Endodermal cell (in vitro differentiated cells): ENCODE measurements at regions not wholly inside any gene's neighbourhood (a gene's known extent, or its start where the extent isn't known, plus 50 kb on each side); places are given as distances from the start of the nearest gene placed in this dataset.

Source experiments
- DNase-seq: peaks from one replicate; pipeline ENCODE4 v3.0.0-alpha.2; 2017
- H3K27ac ChIP-seq: 2 replicates; pipeline ENCODE4 v1.5.1; 2013; ENCODE audit warnings: mild to moderate bottlenecking, low read depth, low read length, moderate library complexity
- H3K27me3 ChIP-seq: 2 replicates; pipeline ENCODE4 v1.6.1; 2013; ENCODE audit warnings: mild to moderate bottlenecking, low read length, moderate library complexity; ENCODE audit not compliant: insufficient read depth, control insufficient read depth, poor library complexity, severe bottlenecking
- H3K36me3 ChIP-seq: 2 replicates; pipeline ENCODE4 v1.7.0; 2013; ENCODE audit warnings: mild to moderate bottlenecking, low read length, moderate library complexity; ENCODE audit not compliant: control insufficient read depth, insufficient read depth
- H3K4me1 ChIP-seq: one replicate; pipeline ENCODE4 v1.7.0; 2013; ENCODE audit warnings: low read length; ENCODE audit not compliant: control insufficient read depth, insufficient read depth
- H3K4me3 ChIP-seq: 2 replicates; pipeline ENCODE4 v1.5.1; 2013; ENCODE audit warnings: mild to moderate bottlenecking, low read length, moderate library complexity
- H3K9ac ChIP-seq: 2 replicates; pipeline ENCODE4 v1.6.1; 2013; ENCODE audit warnings: mild to moderate bottlenecking, low read length, moderate library complexity; ENCODE audit not compliant: poor library complexity, severe bottlenecking; ENCODE audit errors: extremely low read depth
- H3K9me3 ChIP-seq: 2 replicates; pipeline ENCODE4 v1.6.1; 2013; ENCODE audit warnings: mild to moderate bottlenecking, low read length, moderate library complexity; ENCODE audit not compliant: control insufficient read depth
- H3K27ac Mint-ChIP-seq: 2 replicates; pipeline ENCODE4 v1.8.0; 2020; ENCODE audit warnings: mixed read lengths
- H3K27me3 Mint-ChIP-seq: 2 replicates; pipeline ENCODE4 v1.8.0; 2021; ENCODE audit warnings: mild to moderate bottlenecking, mixed read lengths; ENCODE audit not compliant: insufficient read depth
- H3K36me3 Mint-ChIP-seq: 2 replicates; pipeline ENCODE4 v1.8.0; 2020; ENCODE audit warnings: low read depth, mixed read lengths
- H3K4me1 Mint-ChIP-seq: 2 replicates; pipeline ENCODE4 v1.8.0; 2020; ENCODE audit warnings: mixed read lengths
- H3K4me3 Mint-ChIP-seq: 2 replicates; pipeline ENCODE4 v1.8.0; 2020; ENCODE audit warnings: mild to moderate bottlenecking, moderate library complexity, mixed read lengths
- H3K9me3 Mint-ChIP-seq: 2 replicates; pipeline ENCODE4 v1.8.0; 2020; ENCODE audit warnings: mild to moderate bottlenecking, mixed read lengths
- WGBS, 2 experiments: methylation state at CpG; one replicate each; pipeline versions ENCODE4 v1.1.5 to v1.1.7; 2013; ENCODE audit warnings: missing lambda C conversion rate in 2 of 2, mixed read lengths in 1 of 2; ENCODE audit not compliant: insufficient coverage in 1 of 2, insufficient read length in 1 of 2; 5-methylcytosine and 5-hydroxymethylcytosine counted together
- TF ChIP-seq, protein P1 (sequence below): fragments of 200-600 bp; sonication (generic); conservative IDR thresholded peaks from 2 replicates; pipeline ENCODE4 v1.5.0; 2021; ENCODE audit warnings: antibody characterized with exemption, mild to moderate bottlenecking

DNA sequence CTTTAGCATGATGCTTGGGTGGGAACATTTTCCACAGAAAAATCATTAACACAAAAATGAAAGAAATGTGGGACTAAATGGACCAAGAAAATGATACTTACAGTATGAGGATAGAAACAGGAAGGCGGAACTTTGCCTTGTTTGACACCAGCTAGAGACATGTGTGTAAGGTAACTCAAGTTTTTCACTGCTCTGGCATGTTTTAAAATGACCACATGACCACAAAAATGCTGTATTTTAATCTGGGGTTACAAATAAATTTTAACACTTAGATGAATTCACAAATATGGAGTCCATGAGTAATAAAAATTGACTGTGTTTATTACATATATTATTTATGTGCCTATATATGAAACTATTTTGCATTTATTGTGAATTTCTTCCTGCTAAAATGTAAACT lies 100.9 kb upstream of the PHYHIPL start:
- no peaks in the 10 kb centered on the region for H3K36me3 ChIP-seq
- no peak overlapping the region for H3K4me3 ChIP-seq
- no peaks in the 10 kb centered on the region for H3K36me3 Mint-ChIP-seq
- DNase-seq: no peak
- peaks cover 6% of the 10 kb centered on the region for H3K4me1 Mint-ChIP-seq
- H3K4me1 ChIP-seq: no peaks in the 10 kb centered on the region
- H3K27ac Mint-ChIP-seq: no peak overlapping the region
- H3K27me3 ChIP-seq: no peaks in the 10 kb centered on the region
- no peaks in the 10 kb centered on the region for H3K9me3 Mint-ChIP-seq
- H3K9me3 ChIP-seq: no peaks in the 10 kb centered on the region
- H3K27ac ChIP-seq: no peak overlapping the region
- WGBS, 2 experiments: 93 to 100% methylated on average over 1 of the region's 1 CpG
- no peak overlapping the region for H3K9ac ChIP-seq
- no peak overlapping the region for H3K4me3 Mint-ChIP-seq
- TF ChIP-seq, protein P1, sequence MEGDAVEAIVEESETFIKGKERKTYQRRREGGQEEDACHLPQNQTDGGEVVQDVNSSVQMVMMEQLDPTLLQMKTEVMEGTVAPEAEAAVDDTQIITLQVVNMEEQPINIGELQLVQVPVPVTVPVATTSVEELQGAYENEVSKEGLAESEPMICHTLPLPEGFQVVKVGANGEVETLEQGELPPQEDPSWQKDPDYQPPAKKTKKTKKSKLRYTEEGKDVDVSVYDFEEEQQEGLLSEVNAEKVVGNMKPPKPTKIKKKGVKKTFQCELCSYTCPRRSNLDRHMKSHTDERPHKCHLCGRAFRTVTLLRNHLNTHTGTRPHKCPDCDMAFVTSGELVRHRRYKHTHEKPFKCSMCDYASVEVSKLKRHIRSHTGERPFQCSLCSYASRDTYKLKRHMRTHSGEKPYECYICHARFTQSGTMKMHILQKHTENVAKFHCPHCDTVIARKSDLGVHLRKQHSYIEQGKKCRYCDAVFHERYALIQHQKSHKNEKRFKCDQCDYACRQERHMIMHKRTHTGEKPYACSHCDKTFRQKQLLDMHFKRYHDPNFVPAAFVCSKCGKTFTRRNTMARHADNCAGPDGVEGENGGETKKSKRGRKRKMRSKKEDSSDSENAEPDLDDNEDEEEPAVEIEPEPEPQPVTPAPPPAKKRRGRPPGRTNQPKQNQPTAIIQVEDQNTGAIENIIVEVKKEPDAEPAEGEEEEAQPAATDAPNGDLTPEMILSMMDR: no peak
- H3K27me3 Mint-ChIP-seq: no peaks in the 10 kb centered on the region

DNA sequence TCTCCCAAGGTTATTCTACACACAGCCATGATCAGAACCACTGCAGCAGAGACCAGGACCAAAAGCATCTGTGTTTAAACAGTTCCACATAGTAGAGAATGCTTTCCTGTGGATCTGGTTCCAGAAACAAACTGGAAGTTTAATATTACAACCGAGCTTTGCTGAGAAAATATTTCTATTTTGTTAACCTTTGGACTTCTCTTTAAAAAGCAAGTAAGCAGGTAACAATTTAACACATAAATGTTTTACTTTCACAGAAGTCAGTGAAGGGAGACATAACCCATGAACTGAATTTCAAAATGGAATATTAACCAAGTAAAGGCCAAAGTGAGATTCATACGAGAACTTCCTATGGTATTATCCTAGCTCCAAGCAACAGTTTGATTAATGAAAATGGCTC lies 98.6 kb upstream of the PHYHIPL start:
- 86 to 94% methylated on average over 1 to 2 of the region's 2 CpGs for WGBS, 2 experiments
- Histone ChIP-seq H3K9ac (no peak overlapping the region), H3K9me3 (no peaks in the 10 kb centered on the region), H3K4me3 (no peak overlapping the region), H3K27ac (no peak overlapping the region), H3K36me3 (no peaks in the 10 kb centered on the region), H3K4me1 (peaks cover 4% of the 10 kb centered on the region), H3K27me3 (no peaks in the 10 kb centered on the region)
- Mint-ChIP-seq H3K27me3 (no peaks in the 10 kb centered on the region), H3K36me3 (no peaks in the 10 kb centered on the region), H3K27ac (no peak overlapping the region), H3K4me1 (peaks cover 13% of the 10 kb centered on the region), H3K4me3 (no peak overlapping the region), H3K9me3 (no peaks in the 10 kb centered on the region)
- TF ChIP-seq, protein P1: no peak
- no peak for DNase-seq

DNA sequence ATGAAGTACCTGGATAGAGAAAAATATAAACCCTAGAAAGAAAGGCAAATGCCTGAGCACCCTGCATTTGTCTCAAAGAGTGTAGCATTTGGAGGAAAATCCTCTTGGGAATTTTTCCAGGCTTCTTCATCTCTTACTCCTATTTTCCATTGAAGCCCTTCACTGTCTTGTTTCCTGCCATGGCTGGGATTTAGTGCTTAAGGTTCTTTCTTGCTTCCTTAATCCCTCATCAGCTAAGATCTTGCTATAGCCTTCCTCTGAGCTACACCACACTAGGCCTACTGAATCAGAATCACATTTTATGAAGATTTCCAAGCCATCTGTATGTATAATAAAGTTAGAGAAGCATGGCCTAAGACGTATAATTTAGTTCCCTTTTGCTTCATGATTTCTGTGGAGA lies 97.5 kb upstream of the PHYHIPL start:
- no peak overlapping the region for H3K9ac ChIP-seq
- no peaks in the 10 kb centered on the region for H3K9me3 ChIP-seq
- DNase-seq: no peak
- H3K4me1 Mint-ChIP-seq: peaks cover 13% of the 10 kb centered on the region
- no peak overlapping the region for H3K27ac Mint-ChIP-seq
- H3K4me1 ChIP-seq: peaks cover 4% of the 10 kb centered on the region
- no peaks in the 10 kb centered on the region for H3K36me3 Mint-ChIP-seq
- H3K36me3 ChIP-seq: no peaks in the 10 kb centered on the region
- H3K27me3 Mint-ChIP-seq: no peaks in the 10 kb centered on the region
- no peak overlapping the region for H3K4me3 ChIP-seq
- WGBS, 2 experiments: 38 to 53% methylated on average over 1 of the region's 1 CpG
- no peaks in the 10 kb centered on the region for H3K9me3 Mint-ChIP-seq
- no peak overlapping the region for H3K27ac ChIP-seq
- TF ChIP-seq, protein P1: no peak
- no peak overlapping the region for H3K4me3 Mint-ChIP-seq
- H3K27me3 ChIP-seq: no peaks in the 10 kb centered on the region
